B cell (primary cell): ENCODE measurements at regions not wholly inside any gene's neighbourhood (a gene's known extent, or its start where the extent isn't known, plus 50 kb on each side); places are given as distances from the start of the nearest gene placed in this dataset.

Source experiments
- ATAC-seq: fragments of 200-7000 bp; cut with Tn5 transposase; one replicate; pipeline ENCODE4 v1.10.0; 2021; ENCODE audit warnings: low read depth, mild to moderate bottlenecking, moderate number of reproducible peaks, moderate library complexity
- CTCF ChIA-PET: fragments of 350-600 bp; sonication (Branson Sonifier 250); formaldehyde crosslinking; loops from one replicate; lab custom pipeline; 2021; ENCODE audit warnings: antibody characterized with exemption, inconsistent platforms; lab: Charles Lee
- POLR2A ChIA-PET: fragments of 350-600 bp; sonication (Branson Sonifier 250); formaldehyde crosslinking; loops from one replicate; lab custom pipeline; 2021; ENCODE audit warnings: antibody characterized with exemption; lab: Charles Lee
- DNase-seq: peaks from one replicate; pipeline ENCODE4 v3.0.0; 2013
- H2AFZ ChIP-seq: 2 replicates; pipeline ENCODE4 v1.6.1; 2012; ENCODE audit warnings: mild to moderate bottlenecking, low read depth, low read length; ENCODE audit not compliant: insufficient read depth, poor library complexity, severe bottlenecking
- H3K27ac ChIP-seq, 2 donors: 1 replicate in 1 of 2; 2 replicates in 1 of 2; pipeline ENCODE4 v1.5.1; 2012 to 2013; ENCODE audit warnings: low read length in 2 of 2, mild to moderate bottlenecking in 2 of 2, moderate library complexity in 1 of 2
- H3K27me3 ChIP-seq, 4 experiments: fragments of 200-600 bp in 1 of 4; sonication (generic) in 1 of 4; replicated peaks in 1 of 4; 1 replicate in 2 of 4; 2 replicates in 2 of 4; pipeline versions ENCODE4 v1.6.1 to v1.7.0; 2013 to 2016; ENCODE audit warnings: low read length in 3 of 4, mild to moderate bottlenecking in 2 of 4, mixed read lengths in 1 of 4, moderate library complexity in 1 of 4; ENCODE audit not compliant: insufficient read depth in 4 of 4, control insufficient read depth in 3 of 4; ENCODE audit errors: control extremely low read depth in 1 of 4
- H3K36me3 ChIP-seq, 2 experiments: replicated peaks in 1 of 2; 1 replicate in 1 of 2; 2 replicates in 1 of 2; pipeline versions ENCODE4 v1.6.1 to v1.7.1; 2013; ENCODE audit warnings: low read length in 1 of 2; ENCODE audit not compliant: insufficient read depth in 2 of 2, control insufficient read depth in 1 of 2; ENCODE audit errors: control extremely low read depth in 1 of 2, extremely low read depth in 1 of 2
- H3K4me1 ChIP-seq, 2 donors: fragments of 200-600 bp in 1 of 2; sonication (generic) in 1 of 2; 1 replicate in 1 of 2; 2 replicates in 1 of 2; pipeline versions ENCODE4 v1.5.1 to v1.6.1; 2013 to 2017; ENCODE audit warnings: low read length in 2 of 2; ENCODE audit not compliant: control insufficient read depth in 2 of 2, insufficient read depth in 2 of 2
- H3K4me2 ChIP-seq: replicated peaks from 2 replicates; pipeline ENCODE3; 2012; ENCODE audit warnings: mild to moderate bottlenecking, low read depth, low read length; ENCODE audit not compliant: poor library complexity, severe bottlenecking
- H3K4me3 ChIP-seq, 5 experiments: fragments of 200-600 bp in 1 of 5; sonication (generic) in 1 of 5; 1 replicate in 3 of 5; 2 replicates in 2 of 5; pipeline versions ENCODE4 v1.5.1 to v1.7.0; 2011 to 2016; ENCODE audit warnings: low read length in 4 of 5, mild to moderate bottlenecking in 4 of 5, low read depth in 2 of 5, control low read depth in 1 of 5, moderate library complexity in 1 of 5; ENCODE audit not compliant: insufficient read depth in 1 of 5; ENCODE audit errors: control extremely low read depth in 1 of 5, extremely low read depth in 1 of 5
- H3K79me2 ChIP-seq: fragments of 200-600 bp; sonication (generic); one replicate; pipeline ENCODE4 v1.6.0; 2016; ENCODE audit warnings: low read length; ENCODE audit not compliant: control insufficient read depth, insufficient read depth
- H3K9ac ChIP-seq: fragments of 200-600 bp; sonication (generic); 2 replicates; pipeline ENCODE4 v1.6.1; 2017; ENCODE audit warnings: mild to moderate bottlenecking, low read length, moderate library complexity
- H3K9me3 ChIP-seq, 3 donors: one replicate each; pipeline versions ENCODE4 v1.6.1 to v1.7.1; 2013; ENCODE audit warnings: low read length in 2 of 3; ENCODE audit not compliant: control insufficient read depth in 2 of 3, insufficient read depth in 1 of 3; ENCODE audit errors: control extremely low read depth in 1 of 3
- H4K20me1 ChIP-seq: 2 replicates; pipeline ENCODE4 v1.6.0; 2012; ENCODE audit warnings: mild to moderate bottlenecking, low read length; ENCODE audit not compliant: insufficient read depth, control insufficient read depth, poor library complexity, severe bottlenecking
- H3K27ac Mint-ChIP-seq: one replicate; pipeline ENCODE4 v1.8.0; 2021; ENCODE audit warnings: mixed read lengths
- H3K27me3 Mint-ChIP-seq: one replicate; pipeline ENCODE4 v1.8.0; 2021; ENCODE audit warnings: mixed read lengths
- H3K4me1 Mint-ChIP-seq: one replicate; pipeline ENCODE4 v1.8.0; 2021; ENCODE audit warnings: mixed read lengths
- H3K4me3 Mint-ChIP-seq: one replicate; pipeline ENCODE4 v1.8.0; 2021; ENCODE audit warnings: mixed read lengths
- H3K9me3 Mint-ChIP-seq: one replicate; pipeline ENCODE4 v1.8.0; 2022; ENCODE audit warnings: mixed read lengths; ENCODE audit not compliant: insufficient read depth
- EZH2 ChIP-seq: IDR thresholded peaks from 2 replicates; pipeline ENCODE4 v1.6.1; 2012; ENCODE audit warnings: borderline replicate concordance, low read depth, mild to moderate bottlenecking, moderate library complexity, low read length; ENCODE audit not compliant: insufficient read depth, poor library complexity, severe bottlenecking
- WGBS: methylation state at CpG from one replicate; pipeline ENCODE4 v1.1.5; 2013; ENCODE audit warnings: missing lambda C conversion rate; ENCODE audit not compliant: insufficient coverage; 5-methylcytosine and 5-hydroxymethylcytosine counted together
- intact Hi-C: fragments of 100-400 bp; cut with micrococcal nuclease; formaldehyde crosslinking; loops from one replicate; pipeline ENCODE4 v1.10.0; 2022
- TF ChIP-seq, protein P1 (sequence below): fragments of 200-600 bp; IDR thresholded peaks from one replicate; pipeline ENCODE4 v1.8.0; 2022; ENCODE audit warnings: antibody characterized with exemption, mild to moderate bottlenecking

DNA sequence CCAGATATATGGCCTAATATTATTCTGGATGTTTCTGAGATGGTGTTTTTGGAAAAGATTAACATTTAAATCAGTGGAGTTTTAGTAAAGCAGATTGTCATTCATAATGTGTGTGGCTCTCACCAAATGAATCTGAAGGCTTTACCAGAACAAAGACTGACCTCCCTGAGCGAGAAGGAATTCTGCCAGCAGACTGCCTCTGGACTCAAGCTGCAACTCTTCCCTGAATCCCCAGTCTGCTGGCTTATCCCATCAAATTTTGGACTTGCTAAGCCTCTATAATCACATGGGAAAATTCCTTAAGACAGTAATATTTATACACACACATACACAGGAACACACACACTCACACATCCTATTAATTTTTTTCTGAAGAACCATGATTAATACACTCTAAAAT, 102.3 kb downstream of the FAM174B start:
- DNase-seq (no peak), ATAC-seq (no peak)
- Mint-ChIP-seq H3K27me3 (peaks cover 16% of the 10 kb centered on the region), H3K9me3 (no peaks in the 10 kb centered on the region), H3K4me1 (no peaks in the 10 kb centered on the region), H3K4me3 (no peak overlapping the region), H3K27ac (no peak overlapping the region)
- H3K9me3 ChIP-seq: no peaks in the 10 kb centered on the region
- no peaks in the 10 kb centered on the region for H3K4me1 ChIP-seq
- intact Hi-C loops: no loop called here
- no peak overlapping the region for H3K4me2 ChIP-seq
- H3K27ac ChIP-seq: no peak overlapping the region
- no peak overlapping the region for H3K9ac ChIP-seq
- no peak overlapping the region for H3K4me3 ChIP-seq
- CTCF ChIA-PET: no interaction called here
- POLR2A ChIA-PET: no interaction called here
- H3K36me3 ChIP-seq: no peaks in the 10 kb centered on the region
- H3K27me3 ChIP-seq: peaks cover 0 to 4% (median 0%) of the 10 kb centered on the region in 4 experiments
- 91% methylated on average over 1 of the region's 1 CpG for WGBS
- TF ChIP-seq, protein P1, sequence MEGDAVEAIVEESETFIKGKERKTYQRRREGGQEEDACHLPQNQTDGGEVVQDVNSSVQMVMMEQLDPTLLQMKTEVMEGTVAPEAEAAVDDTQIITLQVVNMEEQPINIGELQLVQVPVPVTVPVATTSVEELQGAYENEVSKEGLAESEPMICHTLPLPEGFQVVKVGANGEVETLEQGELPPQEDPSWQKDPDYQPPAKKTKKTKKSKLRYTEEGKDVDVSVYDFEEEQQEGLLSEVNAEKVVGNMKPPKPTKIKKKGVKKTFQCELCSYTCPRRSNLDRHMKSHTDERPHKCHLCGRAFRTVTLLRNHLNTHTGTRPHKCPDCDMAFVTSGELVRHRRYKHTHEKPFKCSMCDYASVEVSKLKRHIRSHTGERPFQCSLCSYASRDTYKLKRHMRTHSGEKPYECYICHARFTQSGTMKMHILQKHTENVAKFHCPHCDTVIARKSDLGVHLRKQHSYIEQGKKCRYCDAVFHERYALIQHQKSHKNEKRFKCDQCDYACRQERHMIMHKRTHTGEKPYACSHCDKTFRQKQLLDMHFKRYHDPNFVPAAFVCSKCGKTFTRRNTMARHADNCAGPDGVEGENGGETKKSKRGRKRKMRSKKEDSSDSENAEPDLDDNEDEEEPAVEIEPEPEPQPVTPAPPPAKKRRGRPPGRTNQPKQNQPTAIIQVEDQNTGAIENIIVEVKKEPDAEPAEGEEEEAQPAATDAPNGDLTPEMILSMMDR: no peak
- TF ChIP-seq EZH2: no peak
- H2AFZ ChIP-seq: no peak overlapping the region
- H4K20me1 ChIP-seq: no peaks in the 10 kb centered on the region
- no peaks in the 10 kb centered on the region for H3K79me2 ChIP-seq

DNA sequence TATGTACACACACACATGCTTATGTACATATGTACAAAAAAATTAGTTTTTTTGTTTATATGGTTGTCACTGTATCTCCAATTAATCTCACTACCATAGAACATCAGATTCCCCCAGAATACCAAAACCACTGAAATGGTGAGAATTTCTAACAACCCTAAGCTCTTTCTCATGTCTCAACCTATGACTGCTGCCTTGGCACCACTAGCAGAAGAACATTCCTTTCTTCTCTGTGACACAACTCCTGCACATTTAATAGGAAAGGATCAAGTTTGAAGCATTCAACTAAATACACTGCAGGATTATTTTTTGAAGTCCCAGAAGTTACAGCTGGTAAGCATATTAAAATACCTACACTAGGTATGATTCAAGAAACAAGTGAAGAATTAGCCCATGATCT, 109.6 kb downstream of the FAM174B start:
- Histone ChIP-seq H3K27ac (no peak overlapping the region), H3K4me1 (no peaks in the 10 kb centered on the region), H4K20me1 (no peaks in the 10 kb centered on the region), H3K9ac (no peak overlapping the region), H3K27me3 (no peaks in the 10 kb centered on the region), H2AFZ (no peak overlapping the region), H3K79me2 (no peaks in the 10 kb centered on the region), H3K4me3 (no peak overlapping the region), H3K36me3 (no peaks in the 10 kb centered on the region), H3K4me2 (no peak overlapping the region), H3K9me3 (peaks cover 0 to 8% (median 0%) of the 10 kb centered on the region in 3 donors)
- intact Hi-C loops: no loop called here
- ATAC-seq (no peak), DNase-seq (no peak)
- ChIA-PET POLR2A (no interaction called here), CTCF (no interaction called here)
- Mint-ChIP-seq H3K4me3 (no peak overlapping the region), H3K9me3 (no peaks in the 10 kb centered on the region), H3K27me3 (peaks cover 10% of the 10 kb centered on the region), H3K27ac (no peak overlapping the region), H3K4me1 (no peaks in the 10 kb centered on the region)
- no peak for TF ChIP-seq EZH2
- TF ChIP-seq, protein P1: no peak
